Gastroesophageal sphincter (tissue), 3 donors: ENCODE measurements at regions not wholly inside any gene's neighbourhood (a gene's known extent, or its start where the extent isn't known, plus 50 kb on each side); places are given as distances from the start of the nearest gene placed in this dataset.

Source experiments
- EP300 ChIP-seq: sonication (generic); formaldehyde crosslinking; IDR thresholded peaks from one replicate; pipeline ENCODE4 v1.6.1; 2017; ENCODE audit warnings: antibody characterized with exemption, mild to moderate bottlenecking
- POLR2A ChIP-seq, 2 donors: fragments of 450-650 bp; IDR thresholded peaks; one replicate each; pipeline ENCODE4 v1.6.1; 2017; ENCODE audit warnings: antibody characterized with exemption in 2 of 2, mild to moderate bottlenecking in 2 of 2, moderate library complexity in 1 of 2
- POLR2AphosphoS5 ChIP-seq: sonication (generic); formaldehyde crosslinking; IDR thresholded peaks from one replicate; pipeline ENCODE4 v1.6.1; 2017; ENCODE audit warnings: antibody characterized with exemption
- TF ChIP-seq, protein P1 (sequence below), 4 experiments: fragments of 200-600 bp in 2 of 4; fragments of 450-650 bp in 2 of 4; sonication (generic) in 1 of 4; IDR thresholded peaks; one replicate each; pipeline ENCODE4 v1.5.1; 2017 to 2019; ENCODE audit warnings: antibody characterized with exemption in 4 of 4, mild to moderate bottlenecking in 2 of 4, moderate library complexity in 2 of 4

DNA sequence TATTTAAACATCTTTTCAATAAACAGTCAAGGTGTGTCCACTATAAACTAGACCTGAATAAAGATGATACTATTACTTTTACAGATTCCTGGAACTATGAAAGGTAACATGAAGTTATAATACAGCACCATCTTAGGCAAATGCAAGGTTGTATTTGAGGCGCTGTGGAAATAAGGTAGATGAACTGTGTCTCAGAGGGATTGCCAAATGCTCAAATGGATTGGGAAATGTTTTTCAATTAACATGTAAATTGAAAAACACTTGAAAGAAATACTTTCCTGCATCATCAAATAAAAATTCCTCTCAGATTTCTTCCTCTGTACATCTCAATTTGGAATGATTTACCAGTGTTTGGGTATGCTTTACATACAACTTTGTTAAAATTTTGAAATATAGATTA is 139.4 kb downstream of the DKK1 start:
- TF ChIP-seq, protein P1, sequence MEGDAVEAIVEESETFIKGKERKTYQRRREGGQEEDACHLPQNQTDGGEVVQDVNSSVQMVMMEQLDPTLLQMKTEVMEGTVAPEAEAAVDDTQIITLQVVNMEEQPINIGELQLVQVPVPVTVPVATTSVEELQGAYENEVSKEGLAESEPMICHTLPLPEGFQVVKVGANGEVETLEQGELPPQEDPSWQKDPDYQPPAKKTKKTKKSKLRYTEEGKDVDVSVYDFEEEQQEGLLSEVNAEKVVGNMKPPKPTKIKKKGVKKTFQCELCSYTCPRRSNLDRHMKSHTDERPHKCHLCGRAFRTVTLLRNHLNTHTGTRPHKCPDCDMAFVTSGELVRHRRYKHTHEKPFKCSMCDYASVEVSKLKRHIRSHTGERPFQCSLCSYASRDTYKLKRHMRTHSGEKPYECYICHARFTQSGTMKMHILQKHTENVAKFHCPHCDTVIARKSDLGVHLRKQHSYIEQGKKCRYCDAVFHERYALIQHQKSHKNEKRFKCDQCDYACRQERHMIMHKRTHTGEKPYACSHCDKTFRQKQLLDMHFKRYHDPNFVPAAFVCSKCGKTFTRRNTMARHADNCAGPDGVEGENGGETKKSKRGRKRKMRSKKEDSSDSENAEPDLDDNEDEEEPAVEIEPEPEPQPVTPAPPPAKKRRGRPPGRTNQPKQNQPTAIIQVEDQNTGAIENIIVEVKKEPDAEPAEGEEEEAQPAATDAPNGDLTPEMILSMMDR (IDR thresholded peaks at IDR 0.05) = no peak
- TF ChIP-seq POLR2A (IDR thresholded peaks at IDR 0.05) (no peak), POLR2AphosphoS5 (no peak), EP300 (no peak)
